HG03159 (cell line): ENCODE measurements at regions not wholly inside any gene's neighbourhood (a gene's known extent, or its start where the extent isn't known, plus 50 kb on each side); places are given as distances from the start of the nearest gene placed in this dataset.

ENCODE experiments used
- ATAC-seq: cut with Tn5 transposase; IDR thresholded peaks from one replicate; pipeline ENCODE4 v1.9.1; 2021; ENCODE audit warnings: mild to moderate bottlenecking, moderate library complexity; ENCODE audit not compliant: unreplicated experiment

DNA sequence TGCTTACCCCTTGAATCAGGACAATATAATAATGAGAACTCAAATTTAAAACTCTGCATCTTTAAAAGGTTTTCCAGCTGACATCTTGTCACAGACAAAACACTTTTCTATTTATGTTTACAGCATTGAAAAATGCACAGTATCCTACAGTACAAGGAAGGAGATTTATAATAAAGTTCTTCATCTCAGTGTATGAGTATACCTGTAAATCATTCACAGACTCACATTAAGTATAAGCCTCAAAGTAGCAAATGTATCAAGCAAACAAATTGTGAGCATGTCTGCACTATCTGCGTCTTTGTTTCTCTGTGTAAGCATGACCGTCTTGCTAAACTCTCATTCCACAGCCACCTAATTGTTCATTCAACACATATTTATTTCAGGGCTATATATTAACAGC is 52.8 kb downstream of the PPP1R2C start:
- ATAC-seq, result no peak

DNA sequence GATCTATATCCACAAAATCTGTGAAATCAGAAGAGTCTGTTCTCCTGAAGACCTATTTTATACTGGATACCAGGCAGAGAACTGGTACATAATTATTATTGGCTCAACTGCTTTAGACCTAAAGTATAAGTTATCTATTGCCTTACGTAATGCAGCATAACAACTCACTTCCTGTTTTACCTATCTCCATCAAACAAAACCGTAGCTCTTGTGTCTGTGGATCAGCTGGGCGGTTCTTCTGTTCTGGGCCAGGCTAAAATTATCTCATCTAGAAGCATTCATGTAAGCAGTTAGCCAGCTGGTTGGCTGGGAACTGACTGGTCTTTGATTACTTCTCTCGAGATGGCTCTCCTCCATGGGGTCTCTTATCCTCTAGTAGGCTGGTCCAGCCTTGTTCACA is 57.8 kb downstream of the PPP1R2C start:
- peak; percentile 65 for ATAC-seq

DNA sequence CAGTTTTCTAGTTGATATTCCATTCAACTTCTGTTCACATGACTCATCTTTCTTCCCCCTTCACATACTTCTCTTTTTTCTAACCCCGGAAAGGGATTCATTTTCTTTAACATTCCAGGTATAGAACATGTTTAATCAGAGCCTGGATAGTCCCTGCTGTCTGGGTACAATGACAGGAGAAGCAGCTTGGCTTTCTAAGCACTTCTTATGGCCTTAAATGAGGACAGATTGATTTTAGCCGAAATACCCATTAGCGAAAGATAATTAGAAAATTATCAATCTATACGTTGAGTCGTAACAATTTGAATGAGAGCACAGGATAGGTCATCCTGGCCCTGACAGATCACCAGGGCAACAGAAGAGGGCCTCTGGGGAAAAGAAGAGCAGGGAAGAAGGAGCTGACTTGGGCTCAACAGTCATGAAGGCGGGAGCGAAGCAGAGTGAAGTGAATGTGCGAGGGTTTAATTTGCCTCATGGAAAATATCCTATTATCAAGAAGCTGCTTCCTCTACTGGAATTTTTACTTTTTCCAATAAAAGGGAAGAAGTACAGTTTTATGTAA is 62.2 kb downstream of the PPP1R2C start:
- ATAC-seq, result no peak

DNA sequence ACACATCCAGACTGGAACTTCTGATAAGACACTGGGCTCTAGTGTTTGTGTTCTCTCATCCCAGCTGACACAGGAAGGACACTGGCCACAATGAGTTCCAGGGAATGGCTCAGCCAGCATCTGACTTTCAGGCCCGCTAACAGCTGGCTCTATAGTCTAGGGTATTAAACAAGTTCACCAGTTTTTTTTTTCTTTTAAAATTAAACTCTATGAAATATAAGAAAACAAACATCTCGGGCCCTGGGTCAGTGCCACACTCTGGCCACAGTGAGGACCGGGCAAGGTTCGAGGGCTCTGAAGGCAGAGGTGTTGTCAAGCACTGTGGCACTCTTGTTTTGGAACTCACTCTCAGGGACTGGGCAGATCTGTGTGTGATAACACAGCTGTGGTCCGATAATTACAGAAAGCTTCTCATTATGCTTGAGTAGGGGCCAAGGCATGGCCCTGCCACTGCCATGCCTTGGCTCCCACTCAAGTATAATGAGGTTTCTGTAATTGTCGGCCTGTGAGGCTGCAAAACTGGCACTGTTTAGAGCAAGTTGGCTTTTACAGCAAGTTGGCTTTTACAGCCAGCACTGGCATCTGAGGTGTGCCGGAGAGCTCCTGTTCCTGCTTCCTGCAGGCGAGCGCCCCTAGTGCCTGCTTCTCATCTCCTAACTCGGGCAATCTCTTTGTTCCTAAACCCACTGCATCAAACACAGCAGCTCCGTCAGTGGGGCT is 62.8 kb downstream of the PPP1R2C start:
- ATAC-seq, result no peak

DNA sequence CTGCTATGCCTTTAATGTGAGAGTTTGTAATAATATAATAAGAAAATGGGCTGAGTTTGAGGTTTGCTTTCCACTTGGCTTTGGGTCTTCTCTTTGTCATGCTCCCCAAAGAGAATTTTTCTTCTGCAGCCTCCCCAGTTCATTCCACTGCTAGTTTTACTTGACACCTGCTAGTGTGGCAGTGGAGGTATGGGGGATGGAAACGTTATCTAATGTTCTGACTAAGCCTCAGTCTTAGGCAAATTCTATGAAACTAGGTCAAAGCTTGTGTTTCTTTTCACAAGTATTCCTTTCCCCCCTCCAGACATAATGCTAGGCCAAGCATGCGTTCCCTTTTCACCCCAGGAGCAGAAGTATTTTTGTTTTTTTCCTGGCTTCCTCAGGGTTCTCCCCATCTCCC is 67.5 kb downstream of the PPP1R2C start:
- ATAC-seq, result no peak

DNA sequence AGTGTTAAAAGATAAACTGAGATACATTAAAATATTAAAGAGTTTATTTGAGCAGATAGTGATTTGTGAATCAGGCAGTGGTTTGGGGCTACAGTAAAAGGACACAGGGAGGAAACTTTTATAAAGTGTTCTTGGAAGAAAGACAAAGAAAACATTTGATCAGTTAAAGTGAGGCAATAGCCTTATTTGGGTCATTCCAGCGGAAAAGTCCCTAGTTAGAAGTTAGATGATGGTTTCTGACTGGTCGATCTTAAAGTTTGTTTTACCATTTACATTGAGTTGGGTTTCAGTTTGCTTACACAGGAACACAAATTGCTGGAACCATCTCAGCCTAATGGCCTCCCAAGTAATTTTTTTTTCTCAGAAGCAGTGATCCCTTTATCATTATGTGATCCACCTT is 69.7 kb downstream of the PPP1R2C start:
- ATAC-seq, result no peak

DNA sequence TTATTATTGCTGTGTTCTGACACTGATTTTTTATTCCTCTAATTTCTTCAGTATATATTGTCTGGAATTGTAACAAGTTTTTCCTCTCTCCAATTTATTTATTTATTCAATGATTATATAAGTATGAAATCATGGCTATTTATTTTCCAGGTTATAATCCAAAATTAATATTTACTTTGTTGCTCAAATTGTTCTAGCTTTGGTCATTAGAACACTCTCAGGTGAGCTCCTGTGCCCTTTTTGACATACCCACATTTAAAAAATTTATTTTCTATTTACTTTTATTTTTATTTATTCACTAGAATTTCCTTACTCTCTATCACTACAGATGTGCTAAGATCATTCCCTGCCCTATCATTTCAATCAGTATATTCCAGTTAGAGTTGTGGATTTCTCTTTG is 70.2 kb downstream of the PPP1R2C start:
- ATAC-seq, result no peak

DNA sequence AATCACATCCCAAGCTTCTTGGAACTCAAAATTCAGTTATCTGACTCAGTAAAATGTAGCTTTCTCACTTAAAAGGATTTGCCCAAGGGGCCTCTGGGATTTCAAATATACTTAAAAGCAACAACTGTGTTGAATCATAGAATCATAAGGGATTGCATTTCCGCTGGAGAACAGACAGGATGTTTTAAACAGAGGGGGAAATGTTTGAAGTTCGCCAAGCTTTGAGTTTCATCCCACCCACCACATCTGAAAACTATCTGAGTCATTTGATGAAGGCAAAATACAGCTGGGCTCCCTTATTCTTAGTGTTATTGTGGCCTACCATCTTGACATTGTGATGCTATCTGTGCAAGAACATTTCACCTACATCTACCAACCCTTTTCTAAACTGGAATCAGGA is 73.5 kb downstream of the PPP1R2C start:
- no peak for ATAC-seq

DNA sequence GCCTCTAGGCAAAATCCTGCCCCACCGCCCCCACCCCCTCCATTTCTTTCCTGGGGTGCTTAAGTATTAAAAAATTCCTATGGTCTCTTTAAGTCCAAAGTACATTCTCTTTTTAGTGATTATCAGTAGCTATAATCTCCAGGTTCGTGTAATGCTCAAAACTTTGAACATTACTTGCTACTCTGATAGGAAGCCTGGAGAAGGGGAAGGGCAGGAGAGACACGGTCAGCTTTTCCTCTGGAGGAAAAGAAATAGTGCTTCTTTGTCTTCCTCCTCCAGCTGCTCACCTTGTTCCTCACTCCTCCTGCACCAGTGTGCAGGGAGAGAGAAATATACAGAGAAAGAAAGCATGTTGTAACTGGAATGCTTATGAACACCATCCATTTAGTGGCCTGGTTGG is 80.4 kb downstream of the PPP1R2C start:
- ATAC-seq, result no peak

DNA sequence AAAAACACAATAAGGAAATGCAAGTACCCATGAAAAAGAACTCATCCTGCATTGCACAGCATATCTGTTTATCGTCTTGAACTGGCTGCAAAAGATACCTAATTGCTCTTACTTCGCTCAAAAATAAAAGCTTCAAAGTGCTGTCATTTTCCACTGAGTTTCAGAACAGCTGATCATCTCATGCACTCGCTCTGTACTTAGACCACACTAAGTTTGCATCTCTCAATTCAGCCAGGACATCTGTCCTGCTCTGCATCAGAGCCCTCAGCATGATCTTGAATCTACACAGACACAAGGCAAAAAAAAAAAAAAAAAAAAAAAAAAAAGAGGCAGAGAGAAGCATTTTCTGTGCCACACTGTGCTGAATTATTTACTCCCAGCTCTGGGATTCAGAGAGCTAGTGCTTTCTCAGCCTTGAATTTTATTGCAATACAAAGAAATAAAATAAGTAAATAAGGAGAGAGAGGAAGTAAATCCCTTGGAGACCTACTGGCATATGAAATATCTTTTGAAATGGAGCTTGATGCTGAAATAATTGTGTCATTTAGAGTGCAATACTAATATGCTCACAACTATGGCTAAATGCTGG is 81.3 kb downstream of the PPP1R2C start:
- no peak for ATAC-seq

DNA sequence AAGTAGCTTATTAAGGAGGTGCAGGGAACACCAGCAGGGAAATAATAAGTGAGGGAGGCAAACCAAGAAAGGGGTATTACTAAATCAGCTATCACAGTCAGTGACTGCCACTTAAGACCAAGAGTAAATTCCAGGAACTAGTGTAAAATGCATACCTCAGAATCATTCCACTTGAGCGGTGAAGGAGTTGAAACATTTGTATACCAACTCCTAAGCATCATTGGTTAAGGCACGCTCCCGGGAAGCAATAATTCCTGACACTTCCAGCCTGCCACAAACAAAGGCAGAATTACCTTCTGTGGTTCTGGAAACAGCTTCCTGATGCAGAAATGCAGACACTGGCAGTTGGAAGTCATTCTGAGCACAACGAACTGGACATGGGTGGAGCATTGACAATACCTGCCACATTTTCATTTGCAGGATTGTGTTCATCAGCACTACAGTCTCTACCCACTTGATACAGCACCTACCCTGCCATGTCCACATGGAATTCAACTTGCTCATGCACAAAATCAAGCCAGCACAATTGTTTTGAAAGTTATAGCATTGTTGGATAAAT is 82.1 kb downstream of the PPP1R2C start:
- no peak for ATAC-seq

DNA sequence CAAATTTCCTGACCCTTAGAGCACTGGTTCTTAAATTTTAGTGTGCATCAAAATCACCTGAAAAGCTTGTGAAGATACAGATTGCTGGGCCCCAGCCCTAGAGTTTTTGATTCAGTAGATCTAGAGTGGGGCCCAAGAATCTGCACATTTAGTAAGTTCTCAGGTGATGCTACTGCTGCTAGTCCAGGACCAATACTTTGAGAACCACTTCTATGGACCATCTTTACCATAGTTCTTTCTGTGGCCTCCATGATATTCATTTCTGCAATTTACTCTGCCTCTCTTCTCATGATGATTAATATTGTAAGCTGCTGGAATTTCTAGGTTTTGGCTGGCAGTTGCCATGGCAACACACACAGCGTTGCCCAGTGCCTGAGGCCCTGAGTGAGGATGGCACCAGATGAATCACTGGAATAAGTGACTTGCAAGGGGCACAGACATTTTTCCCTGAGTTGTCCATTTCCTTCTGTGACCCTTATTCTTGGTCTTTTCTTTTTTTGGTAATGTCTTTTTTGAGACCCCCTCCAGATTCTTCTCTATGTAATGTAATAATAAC is 83.6 kb downstream of the PPP1R2C start:
- ATAC-seq, result no peak

DNA sequence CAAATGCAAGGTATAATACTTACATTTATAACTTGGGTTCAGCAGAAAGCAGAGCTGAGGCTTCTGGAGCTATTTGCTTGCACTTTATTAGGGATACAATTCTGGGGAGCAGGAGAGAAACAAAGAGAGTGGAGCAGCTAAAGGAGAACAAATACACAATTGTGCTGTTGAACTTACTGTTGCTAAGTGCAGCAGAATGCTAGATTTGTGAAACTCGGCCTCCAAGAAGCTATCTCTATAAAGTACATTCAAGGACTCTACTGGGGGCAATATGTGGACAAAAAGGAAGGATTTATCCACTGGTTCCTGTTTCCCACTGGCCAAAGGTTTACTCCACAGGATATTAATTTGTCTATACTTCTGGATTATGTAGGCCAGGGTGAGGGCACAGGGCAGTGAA is 86.8 kb downstream of the PPP1R2C start:
- no peak for ATAC-seq

DNA sequence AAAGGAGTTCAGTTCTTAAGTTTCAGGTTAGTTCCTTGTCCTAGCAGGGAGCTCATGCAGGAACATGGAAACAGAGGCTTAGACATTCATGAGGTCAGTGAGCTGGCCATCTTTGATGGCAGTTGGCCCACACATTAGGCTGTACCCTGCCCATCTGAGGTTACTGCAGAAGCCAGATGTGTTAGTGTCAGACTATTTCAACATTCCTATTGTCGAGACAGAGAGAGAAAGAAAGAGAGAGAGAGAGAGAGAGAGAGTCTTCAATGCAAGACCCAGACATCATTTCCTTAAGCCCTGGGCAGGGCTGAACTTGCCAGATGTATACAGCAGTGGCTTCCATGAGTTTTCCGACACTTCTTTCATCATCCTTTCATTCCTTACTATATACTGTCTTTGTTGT is 91.3 kb downstream of the PPP1R2C start:
- no peak for ATAC-seq

DNA sequence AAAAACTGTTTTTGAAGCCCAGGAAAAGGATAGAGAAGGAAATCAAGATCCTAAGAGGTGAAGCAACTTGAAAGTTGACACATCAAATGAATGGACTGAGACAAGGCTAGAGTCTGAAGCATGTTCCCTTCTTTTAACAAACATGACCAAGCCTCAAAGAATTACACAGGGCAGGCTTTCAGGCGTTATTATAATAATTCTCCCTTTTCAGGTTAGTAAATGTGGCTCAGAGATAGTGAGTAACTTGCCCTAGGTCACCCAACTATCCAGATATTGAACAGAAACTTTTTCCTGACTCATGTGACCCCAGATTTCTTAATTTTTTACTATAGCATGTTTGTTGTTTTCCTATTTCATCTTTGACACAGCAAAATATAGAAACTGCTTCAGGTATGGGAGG is 91.7 kb downstream of the PPP1R2C start:
- no peak for ATAC-seq

DNA sequence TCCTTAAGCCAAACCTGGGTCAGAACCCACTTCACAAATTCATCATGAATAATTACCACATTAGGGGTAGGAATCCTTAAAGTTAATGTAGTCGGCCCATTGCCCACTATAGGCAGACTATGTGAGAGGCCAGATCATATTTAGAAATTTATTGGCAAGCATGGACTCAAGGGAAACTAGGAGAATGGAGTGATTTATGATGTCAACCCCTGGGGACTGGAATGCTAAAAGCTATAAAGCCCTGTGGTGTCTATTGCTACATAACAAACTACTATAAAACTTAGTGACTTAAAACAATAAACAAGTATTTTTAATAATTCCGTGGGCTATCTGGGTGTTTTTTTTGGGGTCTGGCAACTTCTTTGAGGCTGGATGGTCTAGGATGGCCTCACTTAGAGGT is 93.9 kb downstream of the PPP1R2C start:
- no peak for ATAC-seq

DNA sequence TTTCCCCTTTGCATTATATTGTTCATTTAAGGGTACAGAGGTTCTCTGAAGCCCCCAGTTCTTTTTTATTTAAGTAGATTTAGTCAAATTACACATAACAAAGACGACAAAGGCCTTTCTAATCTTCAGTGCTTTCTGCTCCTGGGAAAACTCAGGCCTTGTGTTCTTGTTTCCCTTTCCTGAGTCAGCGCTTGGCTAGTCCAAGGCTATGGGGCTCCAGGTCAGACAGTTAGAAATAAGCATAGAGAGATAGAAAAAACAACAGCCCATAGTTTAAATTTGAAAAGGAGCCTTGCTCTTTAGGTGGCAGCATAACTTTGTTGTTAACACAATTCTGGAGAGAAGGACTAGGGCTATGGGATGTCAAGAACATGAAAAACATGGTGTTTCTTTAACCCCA is 97.3 kb downstream of the PPP1R2C start:
- no peak for ATAC-seq

DNA sequence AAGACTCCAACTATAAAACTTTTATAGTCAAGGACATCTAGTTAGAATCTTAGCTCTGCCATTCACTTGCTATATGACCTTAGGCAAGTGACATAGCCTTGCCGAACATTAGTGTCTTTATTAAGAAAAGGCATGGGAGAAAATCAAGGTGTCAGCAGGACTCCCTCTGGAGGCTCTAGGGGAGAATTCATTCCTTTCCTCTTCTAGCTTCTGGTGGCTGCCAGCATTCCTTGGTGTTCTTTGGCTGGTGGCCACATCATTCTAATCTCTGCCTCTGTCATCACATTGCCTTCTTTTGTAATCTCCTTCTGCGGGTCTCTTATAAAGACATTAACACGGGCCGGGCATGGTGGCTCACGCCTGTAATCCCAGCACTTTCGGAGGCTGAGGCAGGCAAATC is 99.8 kb downstream of the PPP1R2C start:
- ATAC-seq, result no peak

DNA sequence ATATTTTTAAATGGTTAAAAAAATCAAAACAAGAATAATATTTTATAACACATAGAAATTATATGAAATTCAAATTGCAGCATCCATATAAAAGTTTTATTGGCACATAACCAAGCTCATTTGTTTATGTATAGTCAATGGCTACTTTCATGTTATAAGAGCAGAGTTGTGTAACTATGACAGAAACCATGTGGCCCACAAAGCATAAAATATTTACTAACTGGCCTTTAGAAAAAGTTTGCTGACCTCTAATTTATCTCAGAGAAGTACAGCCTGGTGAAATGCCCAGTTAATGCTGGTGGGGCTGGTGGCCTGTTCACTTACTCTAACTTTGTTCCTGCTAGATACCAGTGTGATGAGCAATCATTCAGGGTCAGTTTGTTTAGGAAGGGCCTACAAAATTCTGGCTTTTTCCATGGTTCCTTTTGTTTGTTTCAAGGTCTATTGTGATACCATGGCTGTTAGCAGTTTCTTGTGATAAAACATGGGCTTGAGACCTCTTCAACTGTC is 104.6 kb downstream of the PPP1R2C start:
- ATAC-seq, result no peak

DNA sequence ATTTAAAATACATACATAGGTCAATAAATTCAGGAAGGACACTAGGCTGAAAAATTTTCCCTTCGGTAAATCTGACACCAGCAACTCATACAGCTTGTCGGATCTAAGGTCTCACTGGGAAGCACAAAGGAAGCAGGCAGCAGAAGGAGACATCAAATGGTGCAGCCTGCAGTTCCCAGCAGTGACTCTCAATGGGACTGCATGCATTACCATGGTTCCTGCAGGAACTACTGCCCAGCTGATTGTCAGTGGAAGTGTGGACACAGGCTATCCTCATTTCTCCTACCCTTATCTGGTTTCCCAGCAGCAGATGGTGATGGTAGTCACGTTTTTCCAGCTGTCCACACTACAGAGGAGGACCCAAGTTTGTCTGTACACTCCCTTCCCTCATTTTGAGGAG is 113.3 kb downstream of the PPP1R2C start:
- no peak for ATAC-seq

DNA sequence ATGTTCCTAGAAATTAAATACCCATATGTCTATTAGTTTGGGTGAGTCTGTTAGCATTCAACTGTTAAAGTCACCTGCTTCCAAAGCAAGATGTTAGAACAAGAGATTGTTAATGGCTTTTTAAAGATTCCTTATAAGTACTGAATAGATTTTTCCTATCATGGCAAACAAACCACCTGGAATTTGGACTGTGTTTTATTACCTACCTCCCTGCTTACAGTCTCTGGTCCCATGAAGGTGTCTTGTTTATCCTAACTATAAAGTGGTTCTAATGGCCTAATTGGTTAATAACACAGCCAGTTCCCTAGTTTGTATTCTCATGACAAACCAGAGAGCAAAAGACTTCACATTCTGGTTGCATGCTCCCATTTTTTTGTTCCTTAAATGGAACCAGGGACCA is 149.5 kb downstream of the PPP1R2C start:
- ATAC-seq, result no peak

DNA sequence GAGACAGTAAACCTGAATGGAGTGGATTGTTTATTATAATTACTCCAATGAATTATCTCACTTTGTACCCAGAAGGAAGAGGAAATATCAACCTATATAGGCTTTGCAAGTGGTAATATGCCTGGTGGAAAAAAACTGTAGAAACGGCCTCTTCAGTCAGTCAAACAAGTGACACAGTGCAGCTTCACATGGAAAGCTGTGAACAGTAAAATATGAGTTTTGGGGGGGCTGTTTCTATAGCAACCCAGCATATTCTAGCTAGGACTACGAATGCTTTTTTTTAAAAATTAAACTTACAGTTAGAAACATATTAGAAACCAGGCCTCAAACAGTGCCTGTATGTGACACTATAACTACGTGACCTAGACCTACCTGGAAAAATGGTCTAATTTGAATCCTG is 150.1 kb downstream of the PPP1R2C start:
- ATAC-seq, result no peak
